ENCODE measurements at regions not wholly inside any gene's neighbourhood (a gene's known extent, or its start where the extent isn't known, plus 50 kb on each side); places are given as distances from the start of the nearest gene placed in this dataset.

DNA sequence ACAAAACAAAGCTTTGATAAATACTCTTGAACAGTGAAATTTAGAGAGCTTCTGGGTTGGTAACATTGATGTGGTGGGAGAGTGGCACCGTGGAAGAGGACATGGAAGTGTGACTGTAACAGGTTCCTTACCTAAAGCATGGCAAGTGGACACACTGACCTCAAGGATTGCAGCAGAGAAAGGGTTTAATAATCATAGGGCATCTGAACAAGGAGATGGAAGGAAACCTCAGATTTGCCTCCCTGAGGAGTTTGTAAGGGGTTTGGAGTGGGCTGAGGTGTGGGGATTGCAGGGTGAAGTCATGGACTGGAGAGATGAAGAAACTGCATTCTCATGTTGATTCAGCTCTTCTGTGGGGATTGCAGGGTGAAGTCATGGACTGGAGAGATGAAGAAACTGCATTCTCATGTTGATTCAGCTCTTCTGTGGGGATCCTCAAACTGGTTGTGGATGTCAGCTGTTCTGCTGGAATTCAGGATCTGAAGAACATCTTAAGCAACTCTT lies 83.8 kb upstream of the TLK1 start:
- TF ChIP-seq EZH2 (optimal IDR thresholded peaks at IDR 0.05; ENCODE audit: low read depth, low read length) = no peak
- TF ChIP-seq, protein P1, sequence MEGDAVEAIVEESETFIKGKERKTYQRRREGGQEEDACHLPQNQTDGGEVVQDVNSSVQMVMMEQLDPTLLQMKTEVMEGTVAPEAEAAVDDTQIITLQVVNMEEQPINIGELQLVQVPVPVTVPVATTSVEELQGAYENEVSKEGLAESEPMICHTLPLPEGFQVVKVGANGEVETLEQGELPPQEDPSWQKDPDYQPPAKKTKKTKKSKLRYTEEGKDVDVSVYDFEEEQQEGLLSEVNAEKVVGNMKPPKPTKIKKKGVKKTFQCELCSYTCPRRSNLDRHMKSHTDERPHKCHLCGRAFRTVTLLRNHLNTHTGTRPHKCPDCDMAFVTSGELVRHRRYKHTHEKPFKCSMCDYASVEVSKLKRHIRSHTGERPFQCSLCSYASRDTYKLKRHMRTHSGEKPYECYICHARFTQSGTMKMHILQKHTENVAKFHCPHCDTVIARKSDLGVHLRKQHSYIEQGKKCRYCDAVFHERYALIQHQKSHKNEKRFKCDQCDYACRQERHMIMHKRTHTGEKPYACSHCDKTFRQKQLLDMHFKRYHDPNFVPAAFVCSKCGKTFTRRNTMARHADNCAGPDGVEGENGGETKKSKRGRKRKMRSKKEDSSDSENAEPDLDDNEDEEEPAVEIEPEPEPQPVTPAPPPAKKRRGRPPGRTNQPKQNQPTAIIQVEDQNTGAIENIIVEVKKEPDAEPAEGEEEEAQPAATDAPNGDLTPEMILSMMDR (IDR thresholded peaks at IDR 0.05; ENCODE audit: low read length) = no peak

Data from MM.1S (cell line).